ENCODE measurements at regions not wholly inside any gene's neighbourhood (a gene's known extent, or its start where the extent isn't known, plus 50 kb on each side); places are given as distances from the start of the nearest gene placed in this dataset.

DNA sequence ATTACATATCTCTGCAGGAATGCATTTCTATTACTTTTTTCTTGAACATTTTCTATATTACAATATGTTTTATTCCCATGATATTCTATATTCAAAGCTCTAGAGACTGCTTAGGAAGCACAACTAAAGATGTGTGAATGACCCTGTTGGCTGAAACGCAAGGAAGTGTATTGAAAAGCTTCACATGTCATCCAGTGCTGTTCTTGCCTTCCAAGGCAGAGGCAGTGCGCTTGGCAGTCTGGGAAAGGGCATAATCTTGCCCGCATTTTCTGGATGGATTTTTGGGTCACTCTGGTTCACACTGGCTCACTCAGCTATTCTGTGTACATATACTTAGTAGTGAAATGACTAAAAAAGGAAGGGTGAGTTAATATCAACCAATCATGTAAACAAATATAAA is 262.4 kb downstream of the PTPRC start:
- TF ChIP-seq, protein P1, sequence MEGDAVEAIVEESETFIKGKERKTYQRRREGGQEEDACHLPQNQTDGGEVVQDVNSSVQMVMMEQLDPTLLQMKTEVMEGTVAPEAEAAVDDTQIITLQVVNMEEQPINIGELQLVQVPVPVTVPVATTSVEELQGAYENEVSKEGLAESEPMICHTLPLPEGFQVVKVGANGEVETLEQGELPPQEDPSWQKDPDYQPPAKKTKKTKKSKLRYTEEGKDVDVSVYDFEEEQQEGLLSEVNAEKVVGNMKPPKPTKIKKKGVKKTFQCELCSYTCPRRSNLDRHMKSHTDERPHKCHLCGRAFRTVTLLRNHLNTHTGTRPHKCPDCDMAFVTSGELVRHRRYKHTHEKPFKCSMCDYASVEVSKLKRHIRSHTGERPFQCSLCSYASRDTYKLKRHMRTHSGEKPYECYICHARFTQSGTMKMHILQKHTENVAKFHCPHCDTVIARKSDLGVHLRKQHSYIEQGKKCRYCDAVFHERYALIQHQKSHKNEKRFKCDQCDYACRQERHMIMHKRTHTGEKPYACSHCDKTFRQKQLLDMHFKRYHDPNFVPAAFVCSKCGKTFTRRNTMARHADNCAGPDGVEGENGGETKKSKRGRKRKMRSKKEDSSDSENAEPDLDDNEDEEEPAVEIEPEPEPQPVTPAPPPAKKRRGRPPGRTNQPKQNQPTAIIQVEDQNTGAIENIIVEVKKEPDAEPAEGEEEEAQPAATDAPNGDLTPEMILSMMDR (IDR thresholded peaks at IDR 0.05; ENCODE audit: insufficient read depth, low read length), result no peak
- TF ChIP-seq, protein P2, sequence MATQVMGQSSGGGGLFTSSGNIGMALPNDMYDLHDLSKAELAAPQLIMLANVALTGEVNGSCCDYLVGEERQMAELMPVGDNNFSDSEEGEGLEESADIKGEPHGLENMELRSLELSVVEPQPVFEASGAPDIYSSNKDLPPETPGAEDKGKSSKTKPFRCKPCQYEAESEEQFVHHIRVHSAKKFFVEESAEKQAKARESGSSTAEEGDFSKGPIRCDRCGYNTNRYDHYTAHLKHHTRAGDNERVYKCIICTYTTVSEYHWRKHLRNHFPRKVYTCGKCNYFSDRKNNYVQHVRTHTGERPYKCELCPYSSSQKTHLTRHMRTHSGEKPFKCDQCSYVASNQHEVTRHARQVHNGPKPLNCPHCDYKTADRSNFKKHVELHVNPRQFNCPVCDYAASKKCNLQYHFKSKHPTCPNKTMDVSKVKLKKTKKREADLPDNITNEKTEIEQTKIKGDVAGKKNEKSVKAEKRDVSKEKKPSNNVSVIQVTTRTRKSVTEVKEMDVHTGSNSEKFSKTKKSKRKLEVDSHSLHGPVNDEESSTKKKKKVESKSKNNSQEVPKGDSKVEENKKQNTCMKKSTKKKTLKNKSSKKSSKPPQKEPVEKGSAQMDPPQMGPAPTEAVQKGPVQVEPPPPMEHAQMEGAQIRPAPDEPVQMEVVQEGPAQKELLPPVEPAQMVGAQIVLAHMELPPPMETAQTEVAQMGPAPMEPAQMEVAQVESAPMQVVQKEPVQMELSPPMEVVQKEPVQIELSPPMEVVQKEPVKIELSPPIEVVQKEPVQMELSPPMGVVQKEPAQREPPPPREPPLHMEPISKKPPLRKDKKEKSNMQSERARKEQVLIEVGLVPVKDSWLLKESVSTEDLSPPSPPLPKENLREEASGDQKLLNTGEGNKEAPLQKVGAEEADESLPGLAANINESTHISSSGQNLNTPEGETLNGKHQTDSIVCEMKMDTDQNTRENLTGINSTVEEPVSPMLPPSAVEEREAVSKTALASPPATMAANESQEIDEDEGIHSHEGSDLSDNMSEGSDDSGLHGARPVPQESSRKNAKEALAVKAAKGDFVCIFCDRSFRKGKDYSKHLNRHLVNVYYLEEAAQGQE (IDR thresholded peaks at IDR 0.05; ENCODE audit: insufficient replicate concordance, low read depth), result no peak
- peak; percentile 45; the same call in 1 of the 2 replicates for TF ChIP-seq POLR2AphosphoS5 (IDR thresholded peaks at IDR 0.05; ENCODE audit: low read depth)

Measured in HL-60 (cell line).